ENCODE measurements at regions not wholly inside any gene's neighbourhood (a gene's known extent, or its start where the extent isn't known, plus 50 kb on each side); places are given as distances from the start of the nearest gene placed in this dataset.

DNA sequence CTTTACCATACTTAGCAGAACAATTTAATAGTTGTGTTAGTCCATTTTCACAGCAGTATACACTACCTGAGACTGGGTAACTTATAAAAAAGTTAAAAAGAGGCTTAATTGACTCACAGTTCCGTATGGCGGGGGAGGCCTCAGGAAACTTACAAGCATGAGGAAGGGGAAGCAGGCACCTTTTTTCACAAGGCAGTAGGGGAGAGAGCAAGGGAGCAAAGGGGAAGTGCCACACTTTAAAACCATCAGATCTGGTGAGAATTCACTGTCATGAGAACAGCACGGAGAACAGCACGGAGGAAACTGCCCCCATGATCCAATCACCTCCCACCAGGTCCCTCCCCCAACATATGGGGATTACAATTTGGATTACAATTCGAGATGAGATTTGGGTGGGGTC, 269.9 kb downstream of the MTRR start:
- DNase-seq, result no peak

DNA sequence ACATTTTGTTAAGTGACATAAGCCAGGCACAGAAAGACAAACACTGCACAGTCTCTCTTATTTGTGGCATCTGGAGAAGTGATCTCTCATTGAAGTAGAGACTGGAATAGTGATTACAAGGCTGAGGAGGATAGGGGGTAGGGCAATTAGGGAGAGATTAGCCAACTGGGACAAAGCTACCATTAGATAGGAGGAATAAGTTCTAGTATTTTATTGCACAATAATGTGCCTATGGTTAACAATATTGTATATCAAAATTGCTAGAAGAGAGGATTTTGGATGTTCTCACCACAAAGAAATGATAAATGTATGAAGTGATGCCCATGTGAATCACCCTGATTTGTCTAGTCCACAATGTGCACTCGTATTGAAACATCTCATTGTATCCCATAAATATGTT, 281.8 kb downstream of the MTRR start:
- DNase-seq, result no peak

DNA sequence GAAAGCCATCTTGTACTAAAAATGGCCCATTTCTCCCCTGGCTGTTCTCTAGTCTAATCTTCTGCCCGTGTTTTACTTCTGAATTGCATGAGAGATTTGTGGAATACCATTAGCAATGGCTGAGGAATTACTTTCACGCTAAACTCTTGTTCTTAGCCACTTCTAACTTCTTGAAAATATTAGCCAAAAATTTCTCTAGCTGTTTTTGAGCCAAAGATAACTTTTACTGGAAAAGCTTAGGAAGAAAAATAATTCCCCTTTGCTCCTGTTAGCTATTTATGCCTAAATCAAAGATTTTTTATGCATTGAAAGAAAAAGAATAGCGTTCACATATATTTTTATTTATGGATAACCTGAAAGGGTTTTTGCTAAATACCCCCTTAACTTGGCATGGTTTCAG, 287.8 kb downstream of the MTRR start:
- no peak for DNase-seq

- no peak for DNase-seq
These were observed 288.4 kb downstream of the MTRR start for GRCh38 chr5:8157320-8157822.

DNA sequence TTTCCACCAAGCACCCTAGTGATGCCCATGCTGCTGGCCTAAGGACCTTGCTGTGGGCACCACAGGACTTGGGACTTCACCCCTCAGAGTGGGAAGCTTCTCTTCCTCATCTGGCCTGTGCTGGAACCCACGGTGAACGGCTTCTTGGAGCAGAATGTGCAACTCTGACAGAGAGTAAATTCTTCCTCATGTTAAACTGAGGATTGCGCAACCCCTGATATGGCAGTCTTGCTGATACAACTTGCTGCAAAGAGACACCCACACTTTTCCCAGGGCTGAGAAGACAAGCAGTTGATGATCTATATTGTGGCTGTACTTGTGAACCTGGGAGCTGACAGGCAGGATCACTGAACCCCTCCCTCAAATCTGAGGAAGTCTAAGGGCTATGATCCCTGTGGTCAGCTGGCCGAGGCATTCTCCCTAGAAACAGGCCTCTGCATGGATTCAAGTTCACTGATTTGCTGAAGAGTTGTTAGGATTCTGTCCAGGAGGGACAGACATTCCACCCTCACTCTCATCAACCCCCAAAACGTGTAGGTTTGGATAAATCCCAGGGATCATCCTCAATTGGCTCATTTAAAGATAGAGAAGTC, 307.2 kb downstream of the MTRR start:
- no peak for DNase-seq

DNA sequence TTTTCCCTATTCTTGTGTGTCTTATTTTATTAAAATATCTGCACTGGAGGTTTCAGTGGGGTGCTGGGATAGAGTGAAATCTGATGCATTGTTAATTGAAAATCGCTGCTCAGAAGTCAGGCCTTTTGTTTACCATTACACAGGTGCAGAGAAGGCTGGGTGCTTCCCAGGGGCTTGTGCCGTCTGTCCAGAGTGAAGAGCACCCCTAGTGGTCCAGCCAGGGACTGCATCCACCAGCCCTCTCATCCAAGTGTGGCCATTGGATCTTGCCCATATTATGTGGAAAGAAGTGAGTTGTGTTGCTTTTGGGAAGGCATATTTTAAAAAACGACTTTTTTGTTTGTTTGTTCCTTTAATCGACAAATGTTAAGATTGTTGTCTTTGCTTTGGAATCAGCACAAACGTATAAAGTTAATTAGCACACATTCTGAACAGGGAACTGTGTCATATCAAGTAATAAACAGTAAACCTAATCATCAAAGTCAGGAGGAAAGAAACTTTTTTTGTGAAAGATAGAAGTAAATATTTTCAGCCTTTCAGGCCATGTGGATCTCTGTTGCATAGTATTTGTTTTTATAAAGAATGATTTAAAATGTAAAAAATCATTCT, 315.6 kb downstream of the MTRR start:
- peak; percentile 44 to 55 for DNase-seq

GRCh38 chr5:8185852-8186251, 316.9 kb downstream of the MTRR start:
- no peak for DNase-seq

- DNase-seq, result no peak
These were observed 320.1 kb downstream of the MTRR start for GRCh38 chr5:8188874-8189565.

GRCh38 chr5:8192840-8193239, 323.9 kb downstream of the MTRR start:
- DNase-seq, result no peak

- DNase-seq, result no peak
These were observed 327.1 kb downstream of the MTRR start for GRCh38 chr5:8196061-8196460.

DNA sequence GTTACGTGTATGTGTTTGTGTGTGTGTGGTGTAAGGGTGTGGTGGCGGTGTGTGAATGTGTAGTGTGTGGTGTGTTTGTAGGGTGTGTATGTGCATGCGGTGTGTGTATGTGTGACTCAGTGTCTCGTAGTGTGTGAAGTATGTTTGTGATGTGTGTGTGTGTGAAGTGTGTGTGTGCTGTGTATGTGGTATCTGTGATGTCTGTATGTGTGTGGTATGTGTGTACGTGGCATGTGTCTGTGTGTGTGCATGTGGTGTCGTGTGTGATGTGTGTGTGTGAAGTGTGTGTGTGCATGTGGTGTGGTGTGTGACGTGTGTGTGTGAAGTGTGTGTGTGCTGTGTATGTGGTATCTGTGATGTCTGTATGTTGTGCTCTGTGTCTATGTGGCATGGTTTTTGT, 339.4 kb downstream of the MTRR start:
- DNase-seq, result no peak

DNA sequence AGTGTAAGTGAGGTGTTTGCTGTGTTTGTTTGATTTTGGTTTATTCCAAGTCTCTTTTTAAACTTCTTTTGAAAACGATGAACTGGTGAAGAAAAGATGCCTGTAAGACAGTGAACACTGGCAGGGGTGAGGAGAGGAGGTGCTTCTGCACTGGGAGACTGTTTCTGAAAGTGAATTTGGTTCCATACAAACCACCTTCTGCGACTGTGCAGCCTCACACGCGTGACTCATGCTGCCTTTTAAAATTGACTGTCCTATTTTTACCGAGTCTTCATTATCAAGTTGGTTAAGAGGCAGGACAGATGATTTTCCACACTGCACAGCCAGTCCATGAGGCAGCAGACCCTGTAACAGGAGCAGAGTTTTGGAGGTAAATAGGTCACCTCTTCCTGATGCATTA, 340.6 kb downstream of the MTRR start:
- DNase-seq, result no peak

DNA sequence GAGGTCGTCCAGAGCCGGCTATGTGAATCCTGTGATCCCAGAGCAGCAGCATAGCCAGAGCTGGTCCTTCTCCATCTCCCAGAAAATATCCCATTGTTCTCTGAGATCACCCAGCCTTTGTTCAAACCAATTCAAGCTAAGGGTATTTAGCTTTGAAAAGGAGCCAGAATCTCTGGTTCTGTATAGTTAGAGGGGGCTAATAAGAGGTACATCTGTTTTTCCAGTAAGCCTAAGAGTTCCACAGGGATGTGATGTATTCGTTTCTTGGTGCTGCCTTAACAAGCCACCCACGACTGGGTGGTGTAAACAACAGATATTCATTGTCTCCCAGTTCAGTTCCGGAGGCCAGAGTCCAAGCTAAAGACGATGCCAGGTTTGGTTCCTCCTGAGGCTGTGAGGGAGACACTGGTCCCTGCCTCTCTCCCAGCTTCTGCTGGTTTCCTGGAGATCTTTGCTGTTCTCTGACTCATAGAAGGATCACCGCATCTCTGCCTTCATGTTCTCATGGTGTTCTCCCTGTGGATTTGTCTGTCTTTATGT, 344.8 kb downstream of the MTRR start:
- no peak for DNase-seq

GRCh38 chr5:8216921-8217320, 348.0 kb downstream of the MTRR start:
- DNase-seq, result no peak

- DNase-seq, result no peak
These were observed 357.2 kb downstream of the MTRR start for GRCh38 chr5:8226148-8226547.

DNA sequence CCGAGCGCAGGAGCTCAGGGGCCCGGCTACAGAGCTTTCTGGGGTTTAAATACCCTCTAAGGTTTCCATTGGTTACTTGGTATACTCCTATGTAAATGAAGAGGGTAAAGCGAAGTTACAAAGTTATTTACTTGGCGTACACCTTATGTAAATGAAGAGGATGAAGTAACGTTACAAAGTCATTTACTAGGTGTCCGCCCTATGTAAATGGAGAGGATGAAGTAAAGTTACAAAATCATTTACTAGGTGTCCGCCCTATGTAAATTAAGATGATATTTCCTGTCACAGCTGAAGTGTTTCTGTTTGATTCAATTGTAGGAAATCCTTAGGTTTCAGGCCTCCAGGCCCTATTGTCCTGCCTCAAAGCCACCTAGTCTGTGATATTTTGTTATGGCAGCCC, 358.2 kb downstream of the MTRR start:
- no peak for DNase-seq

GRCh38 chr5:8229551-8229950, 360.6 kb downstream of the MTRR start:
- DNase-seq, result no peak

DNA sequence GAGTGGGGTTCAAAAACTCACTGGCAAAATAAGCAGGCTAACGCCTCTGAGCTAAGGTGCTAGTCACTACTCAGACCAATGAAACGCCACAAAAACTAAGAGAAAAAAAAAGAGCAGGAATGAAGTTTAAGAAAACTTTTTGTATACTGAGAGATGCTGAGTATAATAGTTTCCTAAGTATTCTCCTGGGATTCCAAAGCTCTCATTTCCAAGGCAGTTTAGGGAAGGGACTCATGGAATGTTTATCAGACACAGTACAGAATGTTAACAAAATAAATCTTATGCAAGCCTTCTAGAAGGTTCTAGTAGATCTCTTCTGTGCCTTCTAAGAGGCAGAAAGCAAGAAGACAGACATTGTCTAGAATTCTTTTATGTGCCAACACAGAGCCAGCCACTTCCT, 361.9 kb downstream of the MTRR start:
- DNase-seq, result no peak

DNA sequence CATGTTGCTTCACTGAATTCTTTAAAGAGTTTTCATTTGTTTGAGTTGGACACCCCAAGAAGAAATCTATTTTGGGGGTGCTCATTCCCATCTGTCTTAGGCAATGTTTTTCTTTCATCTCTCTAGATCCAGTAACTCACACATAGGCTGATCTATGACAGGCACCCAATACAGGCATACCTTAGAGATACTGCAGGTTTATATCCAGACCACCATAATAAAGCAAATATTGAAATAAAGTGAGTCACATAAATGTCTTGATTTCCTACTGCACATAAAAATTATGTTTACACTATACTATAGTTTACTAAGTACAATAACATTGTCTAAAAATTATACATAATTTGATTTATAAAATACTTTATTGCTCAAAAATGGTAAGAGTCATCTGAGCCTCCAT, 364.5 kb downstream of the MTRR start:
- no peak for DNase-seq

DNA sequence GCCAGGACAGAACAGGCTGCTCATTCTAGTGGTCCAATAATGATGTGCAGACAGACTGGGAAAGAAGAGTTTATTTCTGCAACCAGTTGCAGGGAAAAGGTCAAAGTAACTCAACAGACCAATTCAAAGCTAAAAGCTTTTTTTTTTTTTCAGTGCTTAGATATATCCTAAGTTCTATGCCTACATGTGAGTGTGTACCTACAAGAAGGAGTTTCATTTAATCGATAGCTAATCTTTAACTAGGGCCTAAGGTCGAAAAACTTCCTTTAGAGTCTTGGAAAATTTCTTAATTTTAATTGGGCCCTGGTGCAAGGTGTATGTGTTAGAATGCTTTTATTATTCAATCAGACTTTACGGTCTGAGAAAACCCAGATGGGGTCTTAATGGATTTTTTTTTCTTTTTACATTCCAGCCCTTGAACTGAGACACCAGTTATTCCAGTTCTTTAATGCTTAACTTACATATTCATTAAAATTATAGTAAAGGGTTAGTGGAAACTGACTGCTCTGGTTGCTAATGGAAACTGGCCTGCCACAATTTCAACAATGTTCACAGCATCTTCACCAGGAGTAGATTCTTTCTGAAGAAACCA, 365.3 kb downstream of the MTRR start:
- DNase-seq, result no peak

GRCh38 chr5:8238080-8238479, 369.1 kb downstream of the MTRR start:
- DNase-seq, result no peak

GRCh38 chr5:8239198-8239597, 370.2 kb downstream of the MTRR start:
- no peak for DNase-seq

DNA sequence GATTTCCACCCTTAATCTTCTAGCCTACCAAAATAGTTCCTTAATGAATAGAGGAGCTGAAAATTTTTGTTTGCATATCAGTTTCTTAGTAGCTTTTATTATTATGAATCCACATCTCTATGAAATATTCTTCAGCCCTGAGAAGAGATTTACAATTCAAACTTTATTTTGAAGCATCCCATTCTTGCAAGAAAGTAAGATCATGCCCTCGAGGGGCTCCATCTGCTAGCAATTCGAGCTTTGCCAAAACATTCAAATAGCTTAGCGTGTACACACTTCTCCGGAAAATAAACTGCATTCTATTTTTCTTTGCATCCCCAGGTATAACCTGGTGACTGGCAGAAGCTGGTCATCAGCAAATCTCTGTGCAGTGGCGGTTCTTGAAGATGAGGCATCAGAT, 370.7 kb downstream of the MTRR start:
- no peak for DNase-seq

GRCh38 chr5:8241076-8241475, 372.1 kb downstream of the MTRR start:
- no peak for DNase-seq

Measured in activated CD4-positive, alpha-beta T cell treated with anti-CD3 and anti-CD28 coated beads, Interleukin-2, amount 50 U/mL, for 48 hours (primary cell).